ENCODE measurements at regions not wholly inside any gene's neighbourhood (a gene's known extent, or its start where the extent isn't known, plus 50 kb on each side); places are given as distances from the start of the nearest gene placed in this dataset.

DNA sequence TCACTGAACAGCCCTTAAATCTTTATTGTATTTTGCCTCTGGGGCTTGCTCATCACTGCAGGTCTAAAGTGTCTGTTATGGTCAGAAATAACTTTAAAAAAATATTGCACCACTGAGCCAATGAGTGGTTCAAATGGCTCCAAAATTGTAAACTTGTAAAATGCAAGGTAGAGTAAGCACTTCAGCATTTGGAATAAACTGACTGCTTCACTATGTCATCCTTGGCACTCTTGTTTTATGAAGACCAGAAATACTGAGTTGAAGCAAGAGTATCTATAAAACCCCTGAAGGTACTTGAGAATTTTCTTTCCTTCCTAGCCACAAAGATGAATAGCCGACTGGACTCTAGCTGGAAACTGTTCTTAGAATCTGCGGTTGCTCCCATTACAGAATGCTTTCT lies 390.3 kb upstream of the DPH6 start (continued):
- TF ChIP-seq, protein P1, sequence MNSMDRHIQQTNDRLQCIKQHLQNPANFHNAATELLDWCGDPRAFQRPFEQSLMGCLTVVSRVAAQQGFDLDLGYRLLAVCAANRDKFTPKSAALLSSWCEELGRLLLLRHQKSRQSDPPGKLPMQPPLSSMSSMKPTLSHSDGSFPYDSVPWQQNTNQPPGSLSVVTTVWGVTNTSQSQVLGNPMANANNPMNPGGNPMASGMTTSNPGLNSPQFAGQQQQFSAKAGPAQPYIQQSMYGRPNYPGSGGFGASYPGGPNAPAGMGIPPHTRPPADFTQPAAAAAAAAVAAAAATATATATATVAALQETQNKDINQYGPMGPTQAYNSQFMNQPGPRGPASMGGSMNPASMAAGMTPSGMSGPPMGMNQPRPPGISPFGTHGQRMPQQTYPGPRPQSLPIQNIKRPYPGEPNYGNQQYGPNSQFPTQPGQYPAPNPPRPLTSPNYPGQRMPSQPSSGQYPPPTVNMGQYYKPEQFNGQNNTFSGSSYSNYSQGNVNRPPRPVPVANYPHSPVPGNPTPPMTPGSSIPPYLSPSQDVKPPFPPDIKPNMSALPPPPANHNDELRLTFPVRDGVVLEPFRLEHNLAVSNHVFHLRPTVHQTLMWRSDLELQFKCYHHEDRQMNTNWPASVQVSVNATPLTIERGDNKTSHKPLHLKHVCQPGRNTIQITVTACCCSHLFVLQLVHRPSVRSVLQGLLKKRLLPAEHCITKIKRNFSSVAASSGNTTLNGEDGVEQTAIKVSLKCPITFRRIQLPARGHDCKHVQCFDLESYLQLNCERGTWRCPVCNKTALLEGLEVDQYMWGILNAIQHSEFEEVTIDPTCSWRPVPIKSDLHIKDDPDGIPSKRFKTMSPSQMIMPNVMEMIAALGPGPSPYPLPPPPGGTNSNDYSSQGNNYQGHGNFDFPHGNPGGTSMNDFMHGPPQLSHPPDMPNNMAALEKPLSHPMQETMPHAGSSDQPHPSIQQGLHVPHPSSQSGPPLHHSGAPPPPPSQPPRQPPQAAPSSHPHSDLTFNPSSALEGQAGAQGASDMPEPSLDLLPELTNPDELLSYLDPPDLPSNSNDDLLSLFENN (IDR thresholded peaks at IDR 0.05; ENCODE audit: low read depth in 2 of 2, low read length in 2 of 2) = no peak
- TF ChIP-seq ETS2 (tag; IDR thresholded peaks at IDR 0.05; ENCODE audit: borderline replicate concordance, poor library complexity, severe bottlenecking) (no peak), HMG20A (CRISPR knock-in tag; conservative IDR thresholded peaks at IDR 0.05) (no peak), MBD2 (IDR thresholded peaks at IDR 0.05; ENCODE audit: borderline replicate concordance, low read depth) (no peak), HMGN3 (IDR thresholded peaks at IDR 0.05; ENCODE audit: borderline replicate concordance, extremely low read depth, insufficient read length, low read depth, low read length) (no peak)
- TF ChIP-seq, protein P2, sequence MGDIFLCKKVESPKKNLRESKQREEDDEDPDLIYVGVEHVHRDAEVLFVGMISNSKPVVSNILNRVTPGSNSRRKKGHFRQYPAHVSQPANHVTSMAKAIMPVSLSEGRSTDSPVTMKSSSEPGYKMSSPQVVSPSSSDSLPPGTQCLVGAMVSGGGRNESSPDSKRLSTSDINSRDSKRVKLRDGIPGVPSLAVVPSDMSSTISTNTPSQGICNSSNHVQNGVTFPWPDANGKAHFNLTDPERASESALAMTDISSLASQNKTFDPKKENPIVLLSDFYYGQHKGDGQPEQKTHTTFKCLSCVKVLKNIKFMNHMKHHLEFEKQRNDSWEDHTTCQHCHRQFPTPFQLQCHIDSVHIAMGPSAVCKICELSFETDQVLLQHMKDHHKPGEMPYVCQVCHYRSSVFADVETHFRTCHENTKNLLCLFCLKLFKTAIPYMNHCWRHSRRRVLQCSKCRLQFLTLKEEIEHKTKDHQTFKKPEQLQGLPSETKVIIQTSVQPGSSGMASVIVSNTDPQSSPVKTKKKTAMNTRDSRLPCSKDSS (IDR thresholded peaks at IDR 0.05; ENCODE audit: low read depth, partially characterized antibody) = no peak
- TF ChIP-seq, protein P3, sequence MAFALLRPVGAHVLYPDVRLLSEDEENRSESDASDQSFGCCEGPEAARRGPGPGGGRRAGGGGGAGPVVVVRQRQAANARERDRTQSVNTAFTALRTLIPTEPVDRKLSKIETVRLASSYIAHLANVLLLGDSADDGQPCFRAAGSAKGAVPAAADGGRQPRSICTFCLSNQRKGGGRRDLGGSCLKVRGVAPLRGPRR (CRISPR knock-in tag; IDR thresholded peaks at IDR 0.05) = no peak
